Endothelial cell (in vitro differentiated cells): ENCODE measurements at regions not wholly inside any gene's neighbourhood (a gene's known extent, or its start where the extent isn't known, plus 50 kb on each side); places are given as distances from the start of the nearest gene placed in this dataset.

Experiments used
- DNase-seq: peaks from one replicate; pipeline ENCODE4 v3.0.0; 2021; ENCODE audit warnings: low spot score
- H3K27ac Mint-ChIP-seq: one replicate; pipeline ENCODE4 v1.8.0; 2021; ENCODE audit warnings: mixed read lengths, inconsistent platforms; ENCODE audit not compliant: unreplicated experiment
- H3K27me3 Mint-ChIP-seq: one replicate; pipeline ENCODE4 v1.8.0; 2021; ENCODE audit warnings: mild to moderate bottlenecking, moderate library complexity, mixed read lengths, inconsistent platforms; ENCODE audit not compliant: unreplicated experiment
- H3K36me3 Mint-ChIP-seq: one replicate; pipeline ENCODE4 v1.8.0; 2021; ENCODE audit warnings: mild to moderate bottlenecking, low read depth, mixed read lengths, inconsistent platforms; ENCODE audit not compliant: unreplicated experiment
- H3K4me1 Mint-ChIP-seq: one replicate; pipeline ENCODE4 v1.8.0; 2021; ENCODE audit warnings: mild to moderate bottlenecking, mixed read lengths, inconsistent platforms; ENCODE audit not compliant: unreplicated experiment
- H3K4me3 Mint-ChIP-seq: one replicate; pipeline ENCODE4 v1.8.0; 2021; ENCODE audit warnings: mild to moderate bottlenecking, mixed read lengths, inconsistent platforms; ENCODE audit not compliant: unreplicated experiment
- H3K9me3 Mint-ChIP-seq: one replicate; pipeline ENCODE4 v1.8.0; 2021; ENCODE audit warnings: mixed read lengths, inconsistent platforms; ENCODE audit not compliant: unreplicated experiment
- TF ChIP-seq, protein P1 (sequence below): fragments of 200-600 bp; sonication (generic); IDR thresholded peaks from one replicate; pipeline ENCODE4 v1.5.0; 2021; ENCODE audit warnings: antibody characterized with exemption; ENCODE audit not compliant: unreplicated experiment

DNA sequence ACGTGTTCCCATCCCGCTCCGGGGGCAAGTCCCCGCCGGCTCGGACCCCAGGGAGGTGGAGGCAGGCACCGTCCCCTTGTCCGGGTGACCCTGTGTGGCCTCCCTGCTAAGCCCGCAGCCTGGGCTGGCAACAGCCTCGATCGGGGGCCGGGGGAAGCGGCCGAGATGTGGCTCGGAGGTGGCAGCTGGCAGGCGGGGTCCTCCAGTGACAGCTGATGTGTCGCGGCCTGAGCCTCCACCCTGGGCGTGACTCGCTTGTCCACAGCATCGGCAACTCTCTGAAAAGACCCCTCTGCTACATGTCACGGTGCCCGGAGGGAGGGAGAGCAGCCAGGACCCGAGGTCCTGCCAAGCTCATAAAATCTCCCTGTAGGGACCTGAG lies 124.8 kb upstream of the IRX4 start:
- Mint-ChIP-seq H3K4me3 (no peak overlapping the region), H3K27ac (no peak overlapping the region), H3K9me3 (no peaks in the 10 kb centered on the region), H3K27me3 (peaks cover 14% of the 10 kb centered on the region), H3K4me1 (no peaks in the 10 kb centered on the region), H3K36me3 (no peaks in the 10 kb centered on the region)
- DNase-seq: no peak
- TF ChIP-seq, protein P1, sequence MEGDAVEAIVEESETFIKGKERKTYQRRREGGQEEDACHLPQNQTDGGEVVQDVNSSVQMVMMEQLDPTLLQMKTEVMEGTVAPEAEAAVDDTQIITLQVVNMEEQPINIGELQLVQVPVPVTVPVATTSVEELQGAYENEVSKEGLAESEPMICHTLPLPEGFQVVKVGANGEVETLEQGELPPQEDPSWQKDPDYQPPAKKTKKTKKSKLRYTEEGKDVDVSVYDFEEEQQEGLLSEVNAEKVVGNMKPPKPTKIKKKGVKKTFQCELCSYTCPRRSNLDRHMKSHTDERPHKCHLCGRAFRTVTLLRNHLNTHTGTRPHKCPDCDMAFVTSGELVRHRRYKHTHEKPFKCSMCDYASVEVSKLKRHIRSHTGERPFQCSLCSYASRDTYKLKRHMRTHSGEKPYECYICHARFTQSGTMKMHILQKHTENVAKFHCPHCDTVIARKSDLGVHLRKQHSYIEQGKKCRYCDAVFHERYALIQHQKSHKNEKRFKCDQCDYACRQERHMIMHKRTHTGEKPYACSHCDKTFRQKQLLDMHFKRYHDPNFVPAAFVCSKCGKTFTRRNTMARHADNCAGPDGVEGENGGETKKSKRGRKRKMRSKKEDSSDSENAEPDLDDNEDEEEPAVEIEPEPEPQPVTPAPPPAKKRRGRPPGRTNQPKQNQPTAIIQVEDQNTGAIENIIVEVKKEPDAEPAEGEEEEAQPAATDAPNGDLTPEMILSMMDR: no peak

DNA sequence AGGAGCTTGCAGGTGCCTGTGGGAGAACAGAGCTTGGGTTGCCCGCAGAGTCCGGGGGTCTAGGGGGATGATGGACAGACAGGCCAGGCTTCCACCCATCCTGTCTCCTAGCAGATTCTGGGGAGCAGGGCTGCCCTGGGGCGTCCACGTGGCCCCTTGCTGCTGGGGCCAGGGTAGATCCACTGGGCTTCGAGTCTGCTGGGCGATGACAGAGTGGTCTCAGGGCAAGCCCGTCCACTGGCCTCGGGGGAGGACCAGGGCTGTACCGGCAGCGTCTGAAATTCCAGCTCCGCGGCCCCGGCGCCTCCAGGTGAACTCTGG lies 124.2 kb upstream of the IRX4 start:
- Mint-ChIP-seq H3K9me3 (no peaks in the 10 kb centered on the region), H3K4me3 (no peak overlapping the region), H3K36me3 (no peaks in the 10 kb centered on the region), H3K27me3 (peaks cover 14% of the 10 kb centered on the region), H3K4me1 (no peaks in the 10 kb centered on the region), H3K27ac (no peak overlapping the region)
- TF ChIP-seq, protein P1: no peak
- DNase-seq: no peak

DNA sequence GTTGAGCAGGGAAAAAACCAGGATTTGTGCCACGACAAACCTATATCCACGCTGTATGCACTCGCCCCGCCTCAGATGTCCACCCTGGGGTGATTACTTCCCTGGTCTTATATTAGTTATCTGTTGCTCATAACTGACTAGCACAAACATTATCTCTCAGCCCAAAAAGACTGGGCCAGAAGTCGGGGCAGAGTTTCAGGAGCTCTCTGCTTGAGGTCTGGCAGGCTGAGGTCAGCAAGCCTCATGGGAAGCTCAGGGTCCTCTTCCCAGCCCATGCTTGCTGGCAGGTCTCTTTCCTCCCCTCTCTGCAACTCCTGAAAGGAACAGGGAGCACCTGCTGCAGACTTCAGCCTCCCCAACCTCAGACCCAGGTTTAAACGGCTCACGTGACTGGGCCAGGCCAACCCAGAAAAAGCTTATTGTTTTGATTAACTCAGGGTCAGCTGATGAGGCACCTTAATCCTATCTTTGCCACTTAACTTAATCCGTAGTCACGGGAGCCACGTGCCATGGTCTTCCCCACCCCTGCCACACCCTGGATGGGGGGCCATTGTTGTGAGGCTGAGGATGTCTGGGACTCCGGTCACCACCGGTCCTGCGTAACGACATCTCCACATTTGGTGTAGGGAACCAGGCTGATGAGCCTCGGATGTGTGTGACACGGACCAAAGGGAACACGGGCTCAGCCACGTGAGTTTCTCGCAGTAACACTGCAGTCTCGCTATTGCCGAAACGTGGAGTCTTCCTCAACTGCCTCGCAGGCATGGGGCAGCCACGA lies 123.7 kb upstream of the IRX4 start:
- Mint-ChIP-seq H3K36me3 (no peaks in the 10 kb centered on the region), H3K9me3 (no peaks in the 10 kb centered on the region), H3K27ac (no peak overlapping the region), H3K27me3 (peaks cover 14% of the 10 kb centered on the region), H3K4me3 (no peak overlapping the region), H3K4me1 (peaks cover under 1% of the 10 kb centered on the region)
- no peak for DNase-seq
- TF ChIP-seq, protein P1: no peak

DNA sequence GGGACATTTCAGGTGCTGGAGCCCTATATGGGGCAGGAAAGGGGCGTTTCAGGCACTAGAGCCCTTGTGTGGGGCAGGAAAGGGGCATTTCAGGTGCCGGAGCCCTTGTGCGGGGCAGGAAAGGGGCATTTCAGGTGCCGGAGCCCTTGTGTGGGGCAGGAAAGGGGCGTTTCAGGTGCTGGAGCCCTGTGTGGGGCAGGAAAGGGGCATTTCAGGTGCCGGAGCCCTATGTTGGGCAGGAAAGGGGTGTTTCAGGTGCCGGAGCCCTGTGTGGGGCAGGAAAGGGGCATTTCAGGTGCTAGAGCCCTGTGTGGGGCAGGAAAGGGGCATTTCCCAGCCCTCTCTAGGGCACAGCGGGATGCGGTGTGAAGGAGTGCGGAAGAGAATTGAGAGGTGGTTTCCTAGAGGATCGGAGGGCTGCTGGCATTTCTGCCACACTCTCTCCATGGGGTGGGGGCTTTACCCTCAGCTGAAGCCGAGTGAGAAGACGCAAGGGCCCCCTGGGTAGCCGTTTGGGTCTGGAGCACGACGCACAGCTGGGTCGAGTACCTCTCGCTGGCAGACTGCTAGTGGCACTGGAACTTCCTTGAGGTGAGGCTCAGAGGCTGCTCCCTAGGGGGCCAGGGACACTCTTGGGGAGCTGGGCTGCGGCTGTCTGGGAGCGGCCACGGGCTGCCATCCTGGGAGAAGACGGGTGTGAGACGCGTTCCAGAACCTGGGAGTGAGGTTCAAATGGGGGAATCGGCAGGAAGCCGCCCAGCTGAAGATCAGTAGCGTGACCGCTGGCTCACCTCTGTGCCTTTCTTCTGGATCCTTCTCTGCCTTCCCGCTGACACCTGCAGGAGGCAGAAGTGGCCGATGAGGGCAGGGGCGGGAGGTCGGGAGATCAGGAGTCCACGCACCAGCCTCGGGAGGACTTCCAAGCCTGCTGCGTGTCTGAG lies 122.6 kb upstream of the IRX4 start:
- TF ChIP-seq, protein P1: no peak

More for the DNA sequence above, 122.6 kb upstream of the IRX4 start:
- Mint-ChIP-seq H3K9me3 (no peaks in the 10 kb centered on the region), H3K36me3 (no peaks in the 10 kb centered on the region), H3K27me3 (peaks cover 13% of the 10 kb centered on the region), H3K27ac (no peak overlapping the region), H3K4me1 (peaks cover 4% of the 10 kb centered on the region), H3K4me3 (no peak overlapping the region)
- no peak for DNase-seq
